ENCODE measurements at regions not wholly inside any gene's neighbourhood (a gene's known extent, or its start where the extent isn't known, plus 50 kb on each side); places are given as distances from the start of the nearest gene placed in this dataset.

DNA sequence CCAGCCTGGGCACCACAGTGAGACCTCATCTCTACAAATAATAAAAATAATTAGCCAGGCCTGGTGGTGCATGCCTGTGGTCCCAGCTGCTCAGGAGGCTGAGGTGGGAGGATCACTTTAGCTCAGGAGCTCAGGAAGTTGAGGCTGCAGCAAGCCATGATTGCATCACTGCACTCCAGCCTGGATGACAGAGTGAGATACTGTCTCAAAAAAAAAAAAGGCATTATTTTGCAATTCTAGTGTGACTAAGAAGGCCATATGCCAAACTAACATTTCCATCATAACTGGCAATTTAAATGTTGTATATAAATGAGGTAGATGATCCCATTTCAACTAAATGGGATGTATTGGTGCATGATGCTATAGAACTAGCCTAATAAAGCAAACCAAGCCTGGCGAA lies 632.8 kb upstream of the KLF12 start:
- no peak overlapping the region for H2BK120ac ChIP-seq (replicated peaks; ENCODE audit: low read depth, low read length)
- H4K20me1 ChIP-seq (replicated peaks in 1 of 2; ENCODE audit: control insufficient read depth in 1 of 2, insufficient read depth in 2 of 2, low read length in 2 of 2) = no peaks in the 10 kb centered on the region
- H3K18ac ChIP-seq (ENCODE audit: extremely low read depth, low read length) = no peak overlapping the region
- no peak overlapping the region for H2BK5ac ChIP-seq (ENCODE audit: low read depth, low read length)
- H2AK5ac ChIP-seq (ENCODE audit: low read depth, low read length) = no peak overlapping the region
- no peak overlapping the region for H4K91ac ChIP-seq (replicated peaks; ENCODE audit: insufficient read length, low read length)
- POLR2A ChIA-PET (ENCODE audit: partially characterized antibody) = no interaction called here
- DNase-seq (ENCODE audit: low read depth in 1 of 2, low spot score in 2 of 2) = no peak
- H3K9ac ChIP-seq (replicated peaks in 1 of 4; ENCODE audit: extremely low read depth in 1 of 4, low read depth in 3 of 4, low read length in 3 of 4) = no peak overlapping the region
- no peak overlapping the region for H3K56ac ChIP-seq (replicated peaks; ENCODE audit: insufficient read length, low read depth, low read length)
- CTCF ChIA-PET (ENCODE audit: partially characterized antibody) = interaction anchor here (0.6 to 1.6 kb wide), 3 partner anchors 11 to 982 kb away, joined by 3 to 4 read pairs (median 3); no protein-coding TSS in a partner anchor
- no peak overlapping the region for H3K4ac ChIP-seq (replicated peaks; ENCODE audit: insufficient read length, low read depth, low read length)
- no peaks in the 10 kb centered on the region for H3K4me1 ChIP-seq (replicated peaks in 1 of 4; ENCODE audit: control insufficient read depth in 3 of 4, insufficient read depth in 4 of 4, low read length in 3 of 4)
- H3K4me2 ChIP-seq (ENCODE audit: insufficient read depth in 1 of 2, low read depth in 2 of 2, low read length in 2 of 2) = no peak overlapping the region
- WGBS, 2 experiments (ENCODE audit: extremely low coverage in 1 of 2, insufficient coverage in 1 of 2, insufficient read length in 1 of 2, insufficient replicate concordance in 2 of 2, low coverage in 1 of 2, low lambda C conversion rate in 2 of 2, missing lambda C conversion rate in 1 of 2) = 100% methylated on average over 1 of the region's 1 CpG; no CpG with 5 or more reads in 1 of the 2 experiments
- no peaks in the 10 kb centered on the region for H3K23me2 ChIP-seq (ENCODE audit: low read depth, low read length)
- no peak overlapping the region for H2AFZ ChIP-seq (ENCODE audit: low read length)
- no peak overlapping the region for H3K27ac ChIP-seq (ENCODE audit: low read depth, low read length)
- H3K27me3 ChIP-seq (replicated peaks in 1 of 4; ENCODE audit: control insufficient read depth in 3 of 4, extremely low read depth in 1 of 4, insufficient read depth in 3 of 4, low read length in 3 of 4) = no peaks in the 10 kb centered on the region
- H4K5ac ChIP-seq (ENCODE audit: insufficient read length, low read depth, low read length) = no peak overlapping the region
- no peaks in the 10 kb centered on the region for H3K79me2 ChIP-seq (ENCODE audit: control insufficient read depth in 1 of 2, insufficient read depth in 2 of 2, low read length in 2 of 2)
- H3K14ac ChIP-seq (ENCODE audit: insufficient read length) = no peak overlapping the region
- no peak for FAIRE-seq
- H2BK12ac ChIP-seq (ENCODE audit: low read depth, low read length) = no peak overlapping the region
- H4K8ac ChIP-seq (ENCODE audit: extremely low read depth, insufficient read depth, low read length) = no peak overlapping the region
- no peaks in the 10 kb centered on the region for H3K79me1 ChIP-seq (ENCODE audit: low read depth, low read length)
- H2BK15ac ChIP-seq (ENCODE audit: low read length) = no peak overlapping the region
- no peak overlapping the region for H3K23ac ChIP-seq (ENCODE audit: insufficient read length)
- no peaks in the 10 kb centered on the region for H3K9me3 ChIP-seq (ENCODE audit: insufficient read depth in 2 of 2, low read depth in 1 of 2, low read length in 1 of 2)
- H2BK20ac ChIP-seq (ENCODE audit: low read length) = no peak overlapping the region
- no peak overlapping the region for H3K4me3 ChIP-seq (ENCODE audit: extremely low read depth in 1 of 4, insufficient read depth in 2 of 4, low read depth in 3 of 4, low read length in 4 of 4)
- H3K36me3 ChIP-seq (ENCODE audit: control insufficient read depth in 2 of 4, insufficient read depth in 4 of 4, low read length in 3 of 4) = no peaks in the 10 kb centered on the region; a peak in 1 of 8 replicates
- TF ChIP-seq SP2 (IDR thresholded peaks at IDR 0.05; ENCODE audit: low read length) (no peak), JUND (IDR thresholded peaks at IDR 0.05; ENCODE audit: low read length) (no peak), GTF2F1 (IDR thresholded peaks at IDR 0.05; ENCODE audit: borderline replicate concordance, low read depth, low read length) (no peak), JUN (IDR thresholded peaks at IDR 0.05; ENCODE audit: low read depth, low read length) (no peak), CBX8 (IDR thresholded peaks at IDR 0.05; ENCODE audit: borderline replicate concordance, low read depth, low read length) (no peak), EGR1 (IDR thresholded peaks at IDR 0.05; ENCODE audit: borderline replicate concordance, low read depth, low read length) (no peak), HDAC2 (IDR thresholded peaks at IDR 0.05; ENCODE audit: borderline replicate concordance in 1 of 2, low read depth in 2 of 2, low read length in 2 of 2) (no peak), NANOG (IDR thresholded peaks at IDR 0.05; ENCODE audit: insufficient read depth, low read depth, low read length, poor library complexity, severe bottlenecking) (no peak), SP4 (IDR thresholded peaks at IDR 0.05; ENCODE audit: low read length) (no peak), RFX5 (IDR thresholded peaks at IDR 0.05; ENCODE audit: borderline replicate concordance, low read depth, low read length) (no peak), ASH2L (IDR thresholded peaks at IDR 0.05; ENCODE audit: low read length) (no peak), TEAD4 (IDR thresholded peaks at IDR 0.05; ENCODE audit: low read depth, low read length) (no peak)
- TF ChIP-seq, protein P1, sequence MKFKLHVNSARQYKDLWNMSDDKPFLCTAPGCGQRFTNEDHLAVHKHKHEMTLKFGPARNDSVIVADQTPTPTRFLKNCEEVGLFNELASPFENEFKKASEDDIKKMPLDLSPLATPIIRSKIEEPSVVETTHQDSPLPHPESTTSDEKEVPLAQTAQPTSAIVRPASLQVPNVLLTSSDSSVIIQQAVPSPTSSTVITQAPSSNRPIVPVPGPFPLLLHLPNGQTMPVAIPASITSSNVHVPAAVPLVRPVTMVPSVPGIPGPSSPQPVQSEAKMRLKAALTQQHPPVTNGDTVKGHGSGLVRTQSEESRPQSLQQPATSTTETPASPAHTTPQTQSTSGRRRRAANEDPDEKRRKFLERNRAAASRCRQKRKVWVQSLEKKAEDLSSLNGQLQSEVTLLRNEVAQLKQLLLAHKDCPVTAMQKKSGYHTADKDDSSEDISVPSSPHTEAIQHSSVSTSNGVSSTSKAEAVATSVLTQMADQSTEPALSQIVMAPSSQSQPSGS (IDR thresholded peaks at IDR 0.05; ENCODE audit: low read length) = no peak
